GM19463 (cell line): ENCODE measurements at regions not wholly inside any gene's neighbourhood (a gene's known extent, or its start where the extent isn't known, plus 50 kb on each side); places are given as distances from the start of the nearest gene placed in this dataset.

Source experiments
- ATAC-seq: cut with Tn5 transposase; IDR thresholded peaks from one replicate; pipeline ENCODE4 v1.9.1; 2021; ENCODE audit warnings: mild to moderate bottlenecking, moderate library complexity; ENCODE audit not compliant: unreplicated experiment

DNA sequence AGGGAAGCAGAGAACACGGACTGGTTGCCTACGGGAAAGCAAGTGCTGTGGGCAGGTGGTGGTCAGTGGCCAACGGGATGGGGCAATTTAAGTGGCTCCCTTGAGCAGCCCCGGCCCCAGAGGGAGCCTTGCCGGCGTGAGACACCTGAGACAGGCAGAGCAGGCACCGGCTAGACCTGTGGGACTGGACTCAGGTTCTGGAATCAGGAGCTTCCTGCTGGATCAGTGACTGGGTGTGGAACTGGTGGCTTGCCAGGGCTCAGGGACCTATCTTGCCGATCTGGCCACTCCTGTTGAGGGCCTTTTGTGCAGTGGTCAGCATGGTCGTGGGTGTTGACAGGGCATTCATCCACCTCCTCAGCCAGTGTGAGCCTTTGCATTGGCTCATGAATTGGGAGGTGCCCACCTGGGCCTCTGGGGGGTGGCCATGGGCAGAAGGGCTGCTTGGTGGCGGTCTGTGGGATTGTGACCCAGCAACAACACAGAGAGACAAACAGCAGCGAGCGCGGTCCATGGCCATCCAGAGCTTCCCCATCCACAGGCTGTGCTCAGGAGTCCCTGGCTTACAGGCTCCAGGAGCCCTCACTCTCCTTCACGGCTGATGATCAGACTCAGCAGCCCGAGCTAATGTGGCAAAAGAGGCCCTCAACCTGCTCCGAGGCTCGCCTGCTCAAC, 85.4 kb upstream of the ZNF516 start:
- ATAC-seq, result no peak

DNA sequence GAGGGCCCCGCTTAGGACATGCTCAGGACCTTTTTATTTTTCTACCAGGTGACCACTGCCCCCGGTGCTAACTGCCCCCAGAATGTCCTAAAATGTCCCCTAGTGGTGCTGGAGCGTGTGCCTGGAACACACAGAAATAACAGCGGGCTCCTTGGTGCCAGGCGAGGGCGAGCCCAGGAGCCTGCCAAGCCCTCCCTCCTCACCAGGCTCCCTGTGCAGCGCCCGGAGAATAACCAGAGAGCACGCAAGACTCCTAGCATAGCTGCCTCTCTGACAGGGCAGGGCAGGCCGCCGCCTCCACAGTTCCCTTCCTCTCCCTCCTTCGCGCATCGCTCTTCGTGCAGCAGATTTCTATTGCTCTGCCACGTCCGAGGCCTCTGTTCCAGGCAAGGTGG, 84.3 kb upstream of the ZNF516 start:
- ATAC-seq, result no peak

DNA sequence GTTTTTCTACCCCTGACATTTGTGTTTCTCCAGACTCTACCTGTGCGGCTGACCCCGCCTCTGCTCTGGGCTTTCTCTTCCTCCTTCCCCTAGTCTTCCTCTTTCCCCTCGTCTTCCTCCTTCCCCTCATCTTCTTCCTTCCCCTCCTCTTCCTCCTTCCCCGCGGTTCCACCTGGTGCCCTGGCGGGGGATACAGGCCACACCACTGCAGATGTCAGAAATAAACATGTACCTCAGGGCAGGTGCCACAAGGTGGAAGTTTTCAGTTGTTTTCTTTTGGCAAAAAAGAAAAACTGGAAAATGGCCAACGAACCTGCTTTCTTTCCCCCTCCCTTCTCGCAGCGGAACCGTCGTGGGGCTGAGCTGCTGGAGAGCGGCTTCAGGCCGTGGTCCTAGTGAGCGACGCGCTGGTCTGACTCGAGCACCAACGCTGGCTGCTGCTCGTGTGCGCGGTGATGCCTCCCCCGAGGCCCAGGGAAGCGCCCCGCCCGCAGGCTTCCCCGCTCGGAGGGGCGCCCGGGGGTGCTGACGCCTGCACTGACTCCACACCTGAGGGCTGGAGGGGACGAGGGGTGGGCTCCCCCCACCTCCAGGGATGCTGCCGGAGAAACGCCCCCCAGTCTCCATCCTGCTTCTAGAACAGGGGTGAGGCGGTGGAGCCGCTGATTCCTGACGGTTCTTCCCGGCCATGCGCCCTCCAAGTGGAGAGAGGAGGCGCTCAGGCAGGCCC, 83.7 kb upstream of the ZNF516 start:
- ATAC-seq, result no peak

DNA sequence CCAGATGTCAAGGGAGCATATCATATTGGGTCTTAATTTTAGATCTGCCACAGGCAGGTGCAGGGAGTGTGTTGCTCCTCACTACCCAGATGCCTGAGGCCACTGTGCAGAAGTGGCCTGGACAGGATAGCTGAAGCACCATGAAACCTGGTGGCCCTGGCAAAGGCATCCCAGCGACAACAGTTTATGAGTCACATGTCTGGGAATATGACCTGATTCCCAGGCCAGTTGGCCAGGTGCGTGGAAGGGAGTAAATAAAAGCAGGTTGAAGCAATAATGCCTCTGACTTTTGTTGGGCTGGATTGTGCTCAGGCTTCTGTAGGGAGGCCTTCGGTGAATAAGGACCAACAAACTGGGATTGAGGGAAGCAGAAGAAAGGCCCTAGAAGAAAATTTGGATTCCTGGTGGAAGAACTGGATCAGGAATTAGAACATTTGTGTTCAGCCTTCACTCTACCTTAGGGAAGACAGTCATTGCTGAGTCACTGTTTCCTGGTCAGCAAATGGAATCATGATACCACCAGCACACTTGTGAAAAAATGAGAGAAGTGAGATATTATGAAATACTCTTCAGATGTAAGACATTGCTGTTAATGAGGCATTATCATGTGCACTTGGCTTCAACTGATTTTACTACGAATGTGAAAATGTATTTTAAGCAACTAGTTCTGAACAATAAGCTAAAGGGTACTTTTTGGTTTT, 78.4 kb upstream of the ZNF516 start:
- ATAC-seq, result no peak

DNA sequence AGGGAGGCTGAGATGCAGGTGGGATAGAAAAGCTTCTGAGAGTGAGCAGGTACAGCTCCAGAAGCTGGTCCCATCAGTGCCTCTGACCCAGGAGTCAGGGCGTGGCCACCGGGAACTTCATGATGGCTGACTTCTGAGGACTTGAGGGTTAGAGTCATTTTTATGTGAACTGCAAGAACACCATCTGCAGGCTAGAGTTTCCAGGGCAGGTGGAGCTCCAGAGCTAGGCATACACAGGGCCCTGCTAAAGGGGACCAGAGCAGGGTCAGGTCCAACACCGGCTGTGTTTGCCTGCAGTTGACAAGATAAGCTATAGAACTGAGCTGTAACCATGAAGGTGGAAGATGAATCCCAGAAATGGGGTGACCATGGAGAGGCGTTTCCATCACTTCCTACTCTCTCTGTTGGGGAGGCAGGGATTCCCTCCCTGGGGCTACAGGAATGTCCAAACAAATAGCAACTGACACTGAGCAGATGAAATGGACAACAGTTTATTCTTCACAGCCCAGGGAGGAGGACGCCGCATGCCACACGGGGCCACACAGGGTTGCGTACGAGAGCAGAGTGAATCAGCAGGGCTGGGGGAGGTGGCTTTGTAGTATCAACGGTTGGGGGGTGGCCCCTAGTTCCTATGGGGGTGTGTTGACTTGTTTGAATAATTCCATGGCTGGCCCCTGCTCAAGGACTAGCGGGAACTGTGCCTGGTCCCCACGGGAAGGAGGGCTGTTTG, 77.6 kb upstream of the ZNF516 start:
- ATAC-seq, result no peak

DNA sequence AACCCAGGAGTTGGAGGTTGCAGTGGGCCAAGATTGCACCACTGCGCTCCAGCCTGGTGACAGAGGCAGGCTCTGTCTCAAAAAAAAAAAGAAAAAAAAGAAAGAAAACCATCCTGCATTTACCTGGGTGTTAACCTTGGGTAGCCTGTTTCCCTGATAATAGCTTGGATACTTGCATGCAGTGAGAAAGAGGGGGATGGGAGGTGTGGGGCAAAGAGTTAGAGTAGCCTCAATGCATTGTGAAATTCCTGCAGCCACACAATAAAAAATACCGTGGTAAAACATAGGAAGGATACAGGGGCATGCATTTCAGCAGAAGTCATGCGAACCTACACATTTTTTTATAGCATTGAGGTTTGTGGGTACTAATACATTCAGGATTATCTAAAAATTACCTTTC, 76.6 kb upstream of the ZNF516 start:
- no peak for ATAC-seq

DNA sequence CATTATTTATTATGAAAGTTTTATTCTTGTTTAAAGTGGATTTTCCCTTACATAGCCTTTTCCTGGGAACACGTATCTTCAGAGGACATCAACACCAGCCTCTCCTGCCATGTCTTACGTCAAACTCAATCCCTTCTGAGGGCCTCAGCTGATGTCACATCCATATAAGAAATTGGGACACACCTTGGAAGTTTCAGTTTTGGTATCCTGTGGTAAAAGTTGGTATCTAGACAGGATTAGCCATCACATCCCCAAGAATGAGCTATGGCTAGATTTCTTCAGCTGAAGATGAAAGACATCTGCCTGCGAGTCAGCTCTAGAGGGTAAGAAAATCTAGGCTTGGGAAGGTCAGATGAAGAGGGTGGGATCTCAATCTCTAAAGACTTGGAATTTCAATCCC, 75.8 kb upstream of the ZNF516 start:
- ATAC-seq, result no peak

DNA sequence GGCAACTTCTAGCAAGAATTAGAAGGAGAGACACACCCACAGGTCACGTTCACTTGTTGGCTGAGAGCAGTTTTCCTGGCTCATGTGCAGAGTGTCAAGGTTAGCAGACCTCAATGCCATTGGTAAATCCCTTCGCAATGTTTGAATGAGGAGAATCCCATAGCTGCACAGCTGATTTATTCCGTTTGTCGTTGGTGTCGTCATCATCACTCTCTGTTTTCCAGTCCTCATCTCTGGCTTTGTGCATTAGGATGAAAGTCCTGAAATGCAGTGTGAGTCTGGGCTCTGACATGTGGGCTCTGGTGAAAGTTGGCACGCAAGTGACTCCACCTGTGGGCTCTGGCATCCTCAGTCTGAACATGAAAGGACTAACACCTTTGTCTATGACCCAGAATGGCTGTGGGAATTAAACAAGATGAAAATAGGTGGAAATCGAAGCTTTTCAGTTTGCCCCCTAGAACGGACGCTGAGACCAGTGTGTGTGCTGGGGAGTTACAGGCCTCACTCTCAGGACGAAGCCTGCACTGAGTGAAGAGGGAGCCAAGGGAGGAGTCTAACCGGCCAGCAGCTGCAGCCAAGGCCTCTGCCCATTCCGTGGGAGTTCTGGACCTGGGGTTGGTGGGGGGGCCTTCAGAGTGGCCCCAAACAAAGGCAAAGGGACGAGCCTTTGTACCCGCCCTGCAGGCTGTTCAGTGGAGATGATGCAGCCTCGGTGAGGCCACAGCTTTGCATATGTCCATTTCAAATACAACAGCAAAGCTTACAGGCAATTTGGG, 74.8 kb upstream of the ZNF516 start:
- ATAC-seq, result no peak

DNA sequence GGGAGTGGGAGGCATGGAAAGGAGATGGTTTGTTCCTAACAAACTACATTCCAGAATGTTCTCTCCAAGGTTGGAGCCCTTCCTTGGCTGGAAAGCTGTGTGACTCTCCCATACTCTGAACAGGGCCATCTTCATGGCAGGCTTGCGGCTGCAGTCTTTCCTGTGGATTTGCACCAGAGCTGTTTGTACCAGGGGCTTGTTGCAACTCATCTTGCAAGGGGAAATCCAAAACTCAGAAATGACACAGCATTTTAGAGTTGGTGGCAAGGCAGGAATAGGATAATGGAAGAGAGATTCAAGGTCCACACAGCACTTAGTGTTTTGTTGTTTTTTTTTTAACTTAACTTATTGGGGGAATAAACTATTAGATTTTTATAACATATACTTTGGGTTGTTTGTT, 73.7 kb upstream of the ZNF516 start:
- ATAC-seq, result no peak

DNA sequence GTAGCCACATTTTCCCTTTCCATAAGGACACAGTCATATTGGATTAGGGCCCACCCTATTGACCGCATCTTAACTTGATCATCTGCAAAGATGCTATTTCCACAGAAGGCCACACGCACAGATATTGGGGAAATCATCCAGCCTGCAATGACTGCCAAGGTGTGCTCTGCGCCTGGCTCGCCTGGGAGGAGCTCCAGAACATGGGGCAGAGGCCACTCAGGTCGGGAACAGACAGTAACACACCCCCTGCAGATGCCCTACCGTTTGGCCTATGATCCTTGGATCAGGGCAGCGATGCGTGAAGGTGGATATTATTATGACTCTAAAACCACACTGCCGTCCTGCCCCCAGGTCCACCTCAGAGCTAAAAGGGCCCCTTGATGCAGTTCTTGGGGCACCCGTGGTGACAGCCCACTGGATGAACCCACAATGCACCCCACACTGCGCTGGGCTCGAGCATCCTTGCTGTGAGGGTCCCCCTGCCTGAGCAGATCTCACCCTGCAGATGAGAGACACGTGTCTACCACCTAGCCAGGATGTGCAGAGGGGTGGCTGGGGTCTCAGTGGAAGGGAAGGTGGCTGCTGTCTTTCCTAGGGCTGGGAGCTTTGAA, 72.9 kb upstream of the ZNF516 start:
- ATAC-seq, result no peak

DNA sequence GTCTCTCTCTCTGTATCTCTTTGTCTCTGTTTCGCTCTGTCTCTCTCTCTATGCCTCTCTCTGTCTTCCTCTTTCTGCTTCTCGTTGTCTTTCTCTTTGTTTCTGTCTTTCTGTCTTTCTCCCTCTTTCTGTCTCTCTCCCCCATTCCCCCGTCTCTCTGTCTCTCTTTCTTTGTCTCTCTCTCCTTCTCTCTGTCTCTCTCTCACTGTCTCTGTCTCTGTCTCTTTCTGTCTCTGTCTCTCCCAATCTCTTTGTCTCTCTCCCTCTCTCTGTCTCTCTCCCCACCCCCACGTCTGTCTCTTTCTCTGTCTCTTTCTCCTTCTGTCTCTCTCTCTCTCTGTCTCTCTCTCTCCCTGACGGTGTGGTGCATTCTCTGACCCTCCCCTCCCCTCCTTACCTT, 71.9 kb upstream of the ZNF516 start:
- no peak for ATAC-seq

DNA sequence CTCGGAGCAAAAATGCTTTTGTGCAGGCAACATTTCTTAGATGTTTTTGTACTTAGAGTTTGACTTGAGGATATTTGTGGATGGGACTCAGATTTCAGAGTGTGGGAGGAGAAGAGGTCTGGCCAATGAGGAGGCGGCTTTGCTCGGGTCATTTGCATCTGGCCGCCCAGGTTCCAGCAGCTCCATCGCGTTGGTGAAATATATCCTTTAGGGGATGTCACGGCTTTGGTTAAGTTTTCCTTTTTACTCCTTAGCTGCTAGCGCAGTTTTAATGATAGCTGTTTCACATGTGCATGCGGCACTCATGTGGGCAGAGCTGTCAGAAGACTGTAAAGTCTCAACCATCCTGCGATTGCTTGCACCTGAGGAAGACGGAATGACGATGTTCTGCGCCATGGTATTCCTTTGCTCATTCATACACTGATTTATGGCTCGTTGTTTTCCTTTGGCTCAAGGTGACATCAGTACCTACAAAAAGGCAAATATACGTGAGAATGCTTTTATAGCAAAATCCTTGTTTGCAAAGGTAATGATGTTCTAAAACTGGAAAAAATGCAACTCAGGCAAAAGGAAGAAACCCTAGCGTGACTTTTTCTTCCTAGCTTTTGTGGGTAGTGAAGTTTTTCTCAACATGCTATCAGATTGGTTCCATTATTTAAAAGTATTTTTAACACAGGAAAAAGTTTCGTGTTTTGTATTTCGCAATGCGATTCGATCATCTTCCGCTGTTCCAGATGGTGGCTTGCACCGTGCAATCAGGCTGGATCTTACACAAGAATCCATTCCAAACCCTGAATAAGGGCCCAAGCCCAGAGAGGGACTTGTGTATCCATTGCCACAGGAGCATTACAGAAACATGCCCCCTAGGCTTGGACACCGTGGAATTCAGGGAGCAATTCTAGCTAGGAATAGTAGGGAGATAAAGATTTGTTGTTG, 70.5 kb upstream of the ZNF516 start:
- ATAC-seq, result no peak

DNA sequence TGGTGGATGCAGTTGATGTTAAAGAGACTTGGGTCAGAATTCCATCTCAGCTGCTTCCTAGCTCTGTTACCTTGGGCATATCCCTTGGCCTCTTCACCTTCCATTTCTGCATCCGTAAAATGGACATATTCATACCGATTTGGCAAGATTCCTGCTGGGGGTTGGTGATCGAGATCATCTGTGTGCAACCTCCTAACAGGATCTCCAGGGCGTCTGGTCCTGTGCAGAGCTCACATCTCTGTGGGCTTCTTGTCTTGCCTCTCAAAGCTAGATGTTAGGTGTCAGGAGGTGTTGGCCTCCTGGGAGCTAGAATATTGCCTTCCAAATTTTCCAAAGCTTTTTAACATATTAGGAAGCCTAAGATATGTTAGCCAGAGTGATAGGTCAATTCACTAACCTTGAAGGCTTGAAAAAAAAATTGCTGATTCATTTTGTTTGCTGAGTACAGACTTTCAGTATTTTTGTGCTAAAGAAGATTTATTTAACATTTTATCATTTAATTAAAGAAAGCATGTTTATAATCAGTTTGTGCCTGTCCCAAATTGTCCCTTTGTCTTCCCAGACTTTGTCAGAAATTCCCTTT, 69.7 kb upstream of the ZNF516 start:
- no peak for ATAC-seq

DNA sequence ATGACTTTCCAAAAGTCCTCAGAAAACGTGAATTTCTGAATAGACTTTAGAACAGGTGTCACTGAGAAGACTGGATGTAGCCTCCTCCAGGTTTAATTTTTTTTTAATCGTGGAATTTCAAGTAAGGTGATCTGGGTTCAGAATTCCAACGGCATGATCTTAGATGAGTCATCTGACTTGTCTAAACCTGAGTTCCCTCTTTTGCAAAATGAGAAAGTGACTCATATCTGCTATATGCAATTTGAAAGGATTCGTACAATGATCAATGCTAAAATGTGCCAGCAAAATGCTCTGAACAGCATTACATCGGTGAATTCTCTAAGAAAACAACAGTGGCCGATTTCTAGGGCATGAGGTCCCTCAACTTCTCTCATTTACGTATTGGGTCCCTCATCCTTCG, 69.1 kb upstream of the ZNF516 start:
- no peak for ATAC-seq

DNA sequence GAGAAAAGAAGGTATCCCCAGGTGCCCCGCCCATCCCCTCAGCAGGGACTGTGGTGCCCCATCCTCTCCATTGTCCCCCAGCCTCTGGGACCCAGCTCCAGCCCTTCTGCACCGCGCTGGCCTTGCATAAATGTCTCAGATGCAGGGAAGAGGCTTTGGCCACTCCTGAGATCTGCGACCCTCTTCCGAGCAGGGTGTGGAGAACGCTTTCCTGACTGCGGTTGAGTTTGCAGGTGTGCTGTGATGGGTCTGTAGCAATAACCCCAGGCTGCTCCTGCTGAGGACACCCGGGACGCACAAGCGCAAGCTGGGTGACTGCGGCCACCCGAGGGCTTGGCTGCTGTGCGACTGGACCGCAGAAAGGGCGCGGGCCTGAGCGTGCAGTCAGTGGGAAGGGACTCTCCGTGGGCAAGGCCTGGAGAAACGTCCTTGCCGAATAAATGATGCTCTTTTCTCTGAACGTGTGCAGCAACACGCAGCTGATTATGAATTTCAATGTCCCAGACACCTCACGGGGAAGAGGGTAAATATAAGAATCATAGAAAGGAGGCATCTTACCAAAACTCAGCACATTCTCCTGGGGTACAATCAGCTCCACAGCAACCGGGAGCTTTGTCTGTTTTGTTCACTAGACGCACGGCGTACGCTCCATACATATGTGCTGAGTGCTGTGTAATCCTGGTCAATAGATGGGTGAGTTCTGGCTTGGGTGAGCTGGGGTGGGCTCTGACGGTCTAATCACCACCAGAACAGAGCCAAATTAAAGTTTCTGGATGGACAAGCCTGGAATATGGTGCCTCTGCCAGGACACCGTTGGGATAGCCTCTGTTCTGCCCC, 67.5 kb upstream of the ZNF516 start:
- no peak for ATAC-seq

DNA sequence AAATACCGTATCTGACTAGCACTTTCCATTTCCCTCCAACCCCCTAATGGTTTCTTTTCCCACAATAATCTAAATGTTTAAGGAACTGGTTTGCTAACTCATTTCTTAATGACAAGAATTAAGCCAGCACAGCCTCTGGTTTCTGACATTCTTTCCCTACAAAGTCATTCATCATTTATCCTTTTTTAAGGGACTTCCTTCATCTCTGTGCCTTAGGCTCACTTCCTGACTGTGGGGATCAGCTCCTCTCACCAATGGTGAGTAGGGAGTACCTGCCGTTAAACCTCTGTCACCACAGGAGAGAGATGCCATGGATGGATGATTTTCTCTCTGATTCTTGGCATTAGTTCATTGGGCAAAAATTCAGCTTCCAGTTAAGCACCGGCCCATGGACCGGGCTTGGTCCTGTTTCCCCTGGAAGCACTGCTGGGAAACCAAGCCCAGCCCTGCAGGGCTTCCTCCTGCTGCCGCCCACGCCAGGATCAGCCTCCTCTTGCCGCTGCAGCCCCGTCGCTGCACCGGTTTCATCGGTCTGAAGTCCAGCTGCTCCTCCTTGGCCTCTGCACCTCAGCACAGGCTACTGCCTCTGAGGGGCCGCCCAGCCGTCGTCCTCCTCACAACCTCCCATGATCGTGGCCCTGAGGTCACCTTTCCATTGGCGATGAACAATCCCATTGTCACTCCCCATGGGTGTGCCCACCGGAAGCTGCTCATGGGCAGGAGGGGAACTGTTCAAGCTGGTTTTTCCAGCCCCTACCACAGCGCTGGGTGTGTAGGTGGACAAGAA, 64.0 kb upstream of the ZNF516 start:
- no peak for ATAC-seq

DNA sequence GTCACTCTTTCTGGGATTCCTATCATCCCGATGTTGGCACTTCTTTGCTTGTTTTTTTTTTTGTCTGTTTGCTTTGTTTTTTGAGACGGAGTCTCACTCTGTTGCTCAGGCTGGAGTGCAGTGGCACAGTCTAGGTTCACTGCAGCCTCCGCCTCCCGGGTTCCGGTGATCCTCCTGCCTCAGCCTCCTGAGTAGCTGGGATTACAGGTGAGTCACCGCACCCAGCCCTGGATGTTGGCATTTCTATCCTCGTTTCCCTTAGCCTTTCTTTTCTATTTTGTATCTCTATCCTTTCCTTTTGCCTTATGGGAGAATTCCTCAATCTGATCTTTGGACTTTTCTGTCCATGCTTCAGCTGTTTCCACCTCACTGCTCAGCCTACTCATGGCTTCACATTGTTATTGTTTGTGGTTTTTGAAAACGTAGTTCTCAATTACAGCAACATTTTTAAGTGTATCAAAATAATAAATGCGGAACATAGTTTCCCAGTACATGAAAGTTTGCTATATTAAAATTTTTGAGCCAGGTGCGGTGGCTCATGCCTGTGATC, 62.1 kb upstream of the ZNF516 start:
- ATAC-seq, result no peak
